Kidney (tissue), 13 donors: ENCODE measurements at regions not wholly inside any gene's neighbourhood (a gene's known extent, or its start where the extent isn't known, plus 50 kb on each side); places are given as distances from the start of the nearest gene placed in this dataset.

Source experiments
- DNase-seq, 5 donors: peaks; one replicate each; pipeline ENCODE4 v3.0.0-alpha.2; 2013 to 2020
- FAIRE-seq: peaks from 2 replicates; lab custom pipeline; 2012; peaks lifted over from hg19 to GRCh38; lab: Jason Lieb, UNC
- H3K27ac ChIP-seq, 2 donors: one replicate each; pipeline ENCODE4 v1.7.0; 2013; ENCODE audit warnings: low read depth in 2 of 2, low read length in 2 of 2, inconsistent platforms in 1 of 2
- H3K27me3 ChIP-seq: one replicate; pipeline ENCODE4 v1.7.1; 2013; ENCODE audit warnings: low read length, inconsistent platforms; ENCODE audit not compliant: control insufficient read depth, insufficient read depth
- H3K36me3 ChIP-seq, 3 donors: one replicate each; pipeline versions ENCODE4 v1.7.0 to v1.7.1; 2013; ENCODE audit warnings: low read length in 3 of 3, control low read depth in 1 of 3, inconsistent platforms in 1 of 3; ENCODE audit not compliant: insufficient read depth in 3 of 3, control insufficient read depth in 2 of 3
- H3K4me1 ChIP-seq, 3 donors: one replicate each; pipeline versions ENCODE4 v1.7.0 to v1.7.1; 2013; ENCODE audit warnings: low read length in 3 of 3, inconsistent platforms in 1 of 3, low read depth in 1 of 3; ENCODE audit not compliant: control insufficient read depth in 2 of 3, insufficient read depth in 2 of 3
- H3K4me3 ChIP-seq, 3 donors: one replicate each; pipeline versions ENCODE4 v1.7.0 to v1.8.1; 2013; ENCODE audit warnings: low read length in 3 of 3, control low read depth in 1 of 3, inconsistent platforms in 1 of 3
- H3K9ac ChIP-seq, 3 donors: one replicate each; pipeline versions ENCODE4 v1.7.0 to v1.7.1; 2013; ENCODE audit warnings: low read length in 3 of 3, control low read depth in 1 of 3, inconsistent platforms in 1 of 3
- H3K9me3 ChIP-seq, 3 donors: one replicate each; pipeline versions ENCODE4 v1.7.0 to v1.7.1; 2013; ENCODE audit warnings: low read length in 3 of 3, control low read depth in 1 of 3, inconsistent platforms in 1 of 3; ENCODE audit not compliant: control insufficient read depth in 2 of 3, insufficient read depth in 1 of 3
- intact Hi-C: fragments of 100-400 bp; cut with DNase I; formaldehyde crosslinking; loops from one replicate; pipeline ENCODE4 v1.11.1; 2022
- TF ChIP-seq, protein P1 (sequence below): IDR thresholded peaks from 3 replicates; pipeline ENCODE4 v1.5.1; 2012; ENCODE audit warnings: mild to moderate bottlenecking, moderate library complexity, borderline replicate concordance; ENCODE audit not compliant: insufficient read depth; ENCODE audit errors: extremely low read depth
- donor health status: control.
- donor health status: control.
- donor health status: control.
- donor health status: control.
- donor health status: control.
- donor health status: DM: yes; HTN: yes; CAD: no.
- donor health status: Normal renal cell carcinoma (clear cell type).

GRCh38 chr2:13230221-13230620 is 513.5 kb downstream of the TRIB2 start:
- FAIRE-seq = no peak
- no peaks in the 10 kb centered on the region for H3K4me1 ChIP-seq
- H3K4me3 ChIP-seq = no peak overlapping the region
- H3K9me3 ChIP-seq = no peaks in the 10 kb centered on the region
- H3K27me3 ChIP-seq = no peaks in the 10 kb centered on the region
- no peaks in the 10 kb centered on the region for H3K36me3 ChIP-seq
- no peak overlapping the region for H3K9ac ChIP-seq
- intact Hi-C loops = no loop called here
- H3K27ac ChIP-seq = no peak overlapping the region
- no peak for DNase-seq
- TF ChIP-seq, protein P1, sequence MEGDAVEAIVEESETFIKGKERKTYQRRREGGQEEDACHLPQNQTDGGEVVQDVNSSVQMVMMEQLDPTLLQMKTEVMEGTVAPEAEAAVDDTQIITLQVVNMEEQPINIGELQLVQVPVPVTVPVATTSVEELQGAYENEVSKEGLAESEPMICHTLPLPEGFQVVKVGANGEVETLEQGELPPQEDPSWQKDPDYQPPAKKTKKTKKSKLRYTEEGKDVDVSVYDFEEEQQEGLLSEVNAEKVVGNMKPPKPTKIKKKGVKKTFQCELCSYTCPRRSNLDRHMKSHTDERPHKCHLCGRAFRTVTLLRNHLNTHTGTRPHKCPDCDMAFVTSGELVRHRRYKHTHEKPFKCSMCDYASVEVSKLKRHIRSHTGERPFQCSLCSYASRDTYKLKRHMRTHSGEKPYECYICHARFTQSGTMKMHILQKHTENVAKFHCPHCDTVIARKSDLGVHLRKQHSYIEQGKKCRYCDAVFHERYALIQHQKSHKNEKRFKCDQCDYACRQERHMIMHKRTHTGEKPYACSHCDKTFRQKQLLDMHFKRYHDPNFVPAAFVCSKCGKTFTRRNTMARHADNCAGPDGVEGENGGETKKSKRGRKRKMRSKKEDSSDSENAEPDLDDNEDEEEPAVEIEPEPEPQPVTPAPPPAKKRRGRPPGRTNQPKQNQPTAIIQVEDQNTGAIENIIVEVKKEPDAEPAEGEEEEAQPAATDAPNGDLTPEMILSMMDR = no peak

- TF ChIP-seq, protein P1 = no peak
- no peaks in the 10 kb centered on the region for H3K27me3 ChIP-seq
- no peaks in the 10 kb centered on the region for H3K36me3 ChIP-seq
- no peaks in the 10 kb centered on the region for H3K9me3 ChIP-seq
- DNase-seq (no peak), FAIRE-seq (no peak)
- H3K27ac ChIP-seq = no peak overlapping the region
- no peaks in the 10 kb centered on the region for H3K4me1 ChIP-seq
- H3K9ac ChIP-seq = no peak overlapping the region
- no peak overlapping the region for H3K4me3 ChIP-seq
- intact Hi-C loops = no loop called here
Measured at GRCh38 chr2:13240061-13240460, 523.3 kb downstream of the TRIB2 start.

GRCh38 chr2:13240789-13241487 is 524.2 kb downstream of the TRIB2 start:
- H3K27ac ChIP-seq = no peak overlapping the region
- FAIRE-seq (no peak), DNase-seq (no peak)
- no peaks in the 10 kb centered on the region for H3K36me3 ChIP-seq
- TF ChIP-seq, protein P1 = no peak
- H3K9ac ChIP-seq = no peak overlapping the region
- no peaks in the 10 kb centered on the region for H3K27me3 ChIP-seq
- intact Hi-C loops = no loop called here
- no peaks in the 10 kb centered on the region for H3K9me3 ChIP-seq
- H3K4me1 ChIP-seq = no peaks in the 10 kb centered on the region
- H3K4me3 ChIP-seq = no peak overlapping the region

DNA sequence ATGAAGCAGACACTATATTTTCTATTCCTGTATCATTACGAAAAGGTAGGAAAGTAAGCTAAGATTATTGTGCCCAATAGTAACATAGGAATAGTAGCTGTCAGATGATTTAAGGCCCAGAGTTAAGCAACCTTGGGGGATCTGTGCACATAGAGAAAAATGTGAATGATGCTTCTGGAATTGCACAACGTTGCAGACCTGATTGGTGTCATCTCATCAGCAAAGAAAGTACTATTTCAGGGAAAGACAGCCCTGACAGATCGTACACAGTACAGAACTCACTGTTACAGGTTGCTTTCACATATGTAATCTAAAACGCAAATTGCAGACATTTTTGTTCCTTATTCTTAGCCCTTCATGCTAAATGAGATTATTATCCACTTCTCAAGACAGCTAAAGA is 535.9 kb downstream of the TRIB2 start:
- FAIRE-seq (no peak), DNase-seq (no peak)
- no peaks in the 10 kb centered on the region for H3K4me1 ChIP-seq
- no peaks in the 10 kb centered on the region for H3K36me3 ChIP-seq
- intact Hi-C loops = no loop called here
- TF ChIP-seq, protein P1 = no peak
- H3K27me3 ChIP-seq = no peaks in the 10 kb centered on the region
- H3K9ac ChIP-seq = no peak overlapping the region
- H3K9me3 ChIP-seq = no peaks in the 10 kb centered on the region
- no peak overlapping the region for H3K27ac ChIP-seq
- no peak overlapping the region for H3K4me3 ChIP-seq
